ENCODE measurements at regions not wholly inside any gene's neighbourhood (a gene's known extent, or its start where the extent isn't known, plus 50 kb on each side); places are given as distances from the start of the nearest gene placed in this dataset.
"Not testable (repeated sequence)": the region's sequence is repeated elsewhere in the genome, so short reads cannot be mapped to it uniquely, and the experiment has no call there.

DNA sequence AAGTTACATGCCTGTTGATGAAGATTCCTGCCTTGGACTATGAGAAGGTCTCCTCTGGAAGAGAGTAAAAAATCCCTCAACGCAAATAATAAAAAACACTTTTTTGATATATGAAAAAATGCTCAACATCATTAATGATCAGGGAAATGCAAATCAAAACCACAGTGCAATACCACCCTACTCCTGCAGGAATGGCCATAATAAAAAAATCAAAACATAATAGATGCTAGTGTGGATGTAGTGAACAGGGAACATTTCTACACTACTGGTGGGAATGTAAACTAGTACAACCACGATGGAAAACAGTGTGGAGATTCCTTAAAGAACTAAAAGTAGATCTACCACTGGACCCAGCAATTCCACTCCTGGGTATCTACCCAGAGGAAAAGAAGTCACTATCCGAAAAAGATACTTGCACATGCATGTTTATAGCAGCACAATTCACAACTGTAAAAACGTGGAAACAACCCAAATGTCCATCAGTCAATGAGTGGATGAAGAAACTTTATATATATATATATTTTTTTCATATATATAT is 352.1 kb downstream of the SOX9 start:
- not testable (repeated sequence) for DNase-seq (ENCODE audit: low spot score)

- no peak for DNase-seq (ENCODE audit: low spot score)
These were observed 353.4 kb downstream of the SOX9 start for GRCh38 chr17:72474243-72474642.

DNA sequence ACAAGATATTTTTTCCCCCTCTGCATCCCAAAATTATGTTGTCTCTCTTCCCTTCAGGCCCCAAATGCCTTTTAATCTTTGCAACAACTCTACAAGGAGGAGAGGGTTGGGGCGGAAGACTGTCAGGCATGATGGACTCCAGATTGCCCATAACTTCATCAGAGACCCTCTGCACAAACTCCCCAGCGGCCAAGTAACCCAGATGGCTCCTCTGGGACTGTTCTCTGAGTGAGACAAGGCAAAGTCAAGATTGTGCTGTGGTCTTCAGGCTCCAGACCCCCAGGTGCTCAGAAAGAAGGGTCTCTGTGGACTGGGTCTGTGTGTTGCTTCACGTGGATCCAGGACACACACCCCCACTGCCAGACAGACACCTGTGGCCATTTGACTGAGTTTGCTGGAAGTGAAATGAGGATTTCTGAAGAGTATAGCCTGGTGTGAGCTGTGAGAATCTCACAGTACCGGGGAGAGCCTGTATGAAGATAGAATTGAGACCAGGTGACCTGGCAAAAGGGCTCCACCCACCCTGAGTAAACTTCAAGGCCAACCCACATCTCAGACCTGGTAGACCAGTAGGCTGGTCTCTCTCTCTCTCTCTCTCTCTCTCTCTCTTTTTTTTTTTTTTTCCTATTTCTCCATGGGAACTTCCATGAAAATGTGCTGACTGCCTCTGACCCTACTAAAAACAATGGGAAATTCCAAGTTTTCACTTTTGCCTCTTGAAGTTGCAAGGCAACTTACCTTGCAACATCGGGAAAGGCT is 354.1 kb downstream of the SOX9 start:
- no peak for DNase-seq (ENCODE audit: low spot score)

GRCh38 chr17:72476134-72476533 is 355.3 kb downstream of the SOX9 start:
- DNase-seq (ENCODE audit: low spot score) = no peak

DNA sequence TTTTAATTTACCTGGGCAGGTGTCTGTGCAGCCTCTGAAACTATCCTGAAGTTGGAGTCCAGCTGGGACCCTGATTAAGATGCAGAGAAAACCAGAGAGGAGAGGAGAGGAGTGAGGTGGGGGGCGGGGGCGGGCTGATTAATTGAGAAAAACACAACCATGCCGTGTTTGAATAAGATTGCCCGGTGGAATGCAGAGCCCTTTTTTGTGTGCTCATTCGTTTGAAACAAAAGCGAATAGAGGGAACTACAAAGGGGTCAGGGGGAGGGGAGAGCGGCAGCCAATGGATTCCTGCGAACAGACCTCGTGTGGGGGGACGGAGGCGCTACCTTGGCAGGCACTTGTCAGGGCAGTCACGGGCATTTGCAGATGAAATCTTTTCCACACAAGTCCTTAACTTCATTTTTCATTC is 355.8 kb downstream of the SOX9 start:
- no peak for DNase-seq (ENCODE audit: low spot score)

GRCh38 chr17:72477491-72477890 is 356.7 kb downstream of the SOX9 start:
- DNase-seq (ENCODE audit: low spot score) = no peak

DNA sequence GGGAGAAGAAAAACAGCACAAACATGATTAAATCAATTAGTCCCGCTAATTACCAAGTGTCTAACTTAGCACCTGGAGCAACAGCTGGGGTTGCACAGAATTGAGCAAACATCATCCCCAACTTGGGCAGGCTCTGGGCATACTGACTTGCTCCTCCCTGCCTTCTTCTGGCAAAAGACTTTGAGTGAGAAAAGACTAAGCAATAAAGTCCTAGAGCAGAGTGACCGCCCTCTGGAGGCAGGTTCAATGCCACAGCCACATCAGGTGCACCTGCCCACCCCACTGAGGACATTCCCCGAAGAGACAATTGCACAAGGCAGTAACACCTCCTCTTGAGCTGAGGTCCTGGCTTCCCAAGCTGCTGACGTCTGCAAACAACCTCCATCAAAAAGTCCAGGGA is 358.3 kb downstream of the SOX9 start:
- no peak for DNase-seq (ENCODE audit: low spot score)

- DNase-seq (ENCODE audit: low spot score) = no peak
These were observed 360.8 kb downstream of the SOX9 start for GRCh38 chr17:72481572-72481971.

DNA sequence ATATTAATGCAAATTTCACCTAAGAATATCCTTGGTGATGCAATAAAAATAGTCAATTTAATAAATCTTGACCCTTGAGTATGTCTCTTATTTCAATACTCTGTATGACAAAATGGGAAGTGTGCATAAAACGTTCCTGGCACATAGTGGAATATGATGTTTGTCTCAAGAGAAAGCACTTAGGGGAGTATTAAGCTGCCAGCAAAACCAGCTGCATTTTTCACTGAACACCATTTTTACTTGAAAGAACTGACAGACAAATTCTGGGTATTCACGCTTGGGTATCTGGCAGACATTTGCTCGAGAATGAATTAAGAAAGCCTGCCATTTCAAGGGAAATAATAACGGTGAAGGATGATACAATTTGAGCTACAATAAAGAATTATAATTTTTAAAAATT is 364.8 kb downstream of the SOX9 start:
- no peak for DNase-seq (ENCODE audit: low spot score)

- no peak for DNase-seq (ENCODE audit: low spot score)
These were observed 366.0 kb downstream of the SOX9 start for GRCh38 chr17:72486806-72487205.

DNA sequence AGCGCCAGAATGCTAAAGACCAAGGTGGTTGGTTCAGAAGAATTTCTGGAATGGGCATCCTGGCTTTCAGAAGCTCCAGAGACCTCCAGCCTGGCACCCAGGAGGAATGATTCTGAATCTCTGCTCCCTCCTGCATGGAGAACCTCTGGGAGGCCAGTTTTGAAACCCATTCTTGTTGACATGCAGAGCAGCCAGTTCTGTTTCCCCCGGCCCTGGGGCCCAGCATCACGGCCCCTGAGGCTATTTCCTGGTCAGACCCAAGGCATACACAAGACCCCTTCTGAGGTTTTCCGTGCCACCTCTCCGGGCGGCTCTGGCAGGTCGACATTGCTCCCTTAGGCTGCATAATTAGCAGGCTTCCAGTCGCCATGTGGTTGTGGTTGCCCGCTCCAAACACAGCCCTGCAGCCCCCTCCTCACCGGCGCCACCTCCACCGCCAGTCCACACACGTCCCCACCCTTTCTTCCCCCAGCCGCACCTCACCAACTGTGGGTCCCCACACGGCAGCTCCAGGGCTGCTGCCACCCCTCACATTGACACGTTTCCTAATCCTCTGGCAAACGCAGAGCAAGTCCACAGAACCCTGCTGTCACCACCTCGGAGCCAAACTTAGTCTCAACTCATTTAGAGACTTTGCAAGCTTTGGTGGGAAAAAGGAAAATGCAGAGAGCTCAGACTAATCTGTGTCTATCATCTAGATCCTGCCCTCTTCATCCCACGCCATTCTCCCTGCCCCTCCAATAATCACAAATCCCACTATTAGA is 367.1 kb downstream of the SOX9 start:
- no peak for DNase-seq (ENCODE audit: low spot score)

DNA sequence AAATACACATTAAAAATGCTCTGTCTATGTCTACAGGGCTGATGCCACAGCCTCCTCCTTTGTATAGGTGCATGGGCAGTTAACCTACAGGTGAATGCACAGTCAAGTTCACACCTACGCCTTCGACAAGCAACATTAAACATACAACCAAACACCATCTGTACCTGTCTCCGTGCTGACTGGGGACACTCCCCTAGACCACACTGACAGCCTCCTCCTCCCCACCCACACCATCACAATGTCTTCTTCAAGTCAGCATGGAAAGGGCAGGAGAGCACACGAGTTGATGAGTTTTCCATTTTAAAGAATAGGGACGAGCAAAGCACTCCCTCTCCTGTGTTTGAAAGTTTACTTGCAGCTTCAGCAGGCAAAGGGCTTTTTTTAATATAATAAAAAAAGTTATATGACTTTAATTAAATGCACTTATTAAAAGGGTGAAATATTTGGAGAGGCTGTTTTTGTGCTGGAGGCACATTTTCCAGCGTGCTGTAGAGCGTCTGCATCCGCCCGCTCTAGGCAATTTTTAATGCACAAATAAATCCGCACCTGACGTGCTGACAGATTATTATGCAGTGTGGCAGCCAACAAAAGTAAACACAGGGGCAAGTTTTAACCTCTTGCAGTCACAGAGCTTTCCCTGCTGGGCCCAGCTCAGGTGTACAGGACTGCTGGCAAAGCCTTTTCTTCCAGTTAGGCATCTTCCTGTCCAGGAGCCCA is 367.9 kb downstream of the SOX9 start:
- no peak for DNase-seq (ENCODE audit: low spot score)

DNA sequence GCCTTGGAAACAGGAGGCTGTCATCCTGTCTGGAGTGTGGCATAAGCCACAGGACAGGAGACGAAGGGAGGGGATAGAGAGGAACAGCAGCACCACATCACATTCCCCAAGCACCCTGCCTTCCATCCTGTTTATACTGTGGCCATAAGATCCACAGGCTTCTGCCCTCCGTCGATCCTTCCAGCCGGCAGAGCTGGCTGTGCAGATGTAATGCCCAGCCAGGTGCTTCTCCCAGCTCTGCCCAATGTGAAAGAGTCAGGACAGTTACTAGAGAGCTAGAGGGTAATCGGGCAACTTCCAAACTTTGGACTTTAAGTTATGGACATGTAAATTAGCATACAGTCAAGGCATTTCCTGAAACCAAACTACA is 368.4 kb downstream of the SOX9 start:
- DNase-seq (ENCODE audit: low spot score) = no peak

GRCh38 chr17:72491102-72491501 is 370.3 kb downstream of the SOX9 start:
- no peak for DNase-seq (ENCODE audit: low spot score)

GRCh38 chr17:72492494-72492893 is 371.7 kb downstream of the SOX9 start:
- DNase-seq (ENCODE audit: low spot score) = no peak

- DNase-seq (ENCODE audit: low spot score) = no peak
These were observed 372.1 kb downstream of the SOX9 start for GRCh38 chr17:72492941-72493340.

DNA sequence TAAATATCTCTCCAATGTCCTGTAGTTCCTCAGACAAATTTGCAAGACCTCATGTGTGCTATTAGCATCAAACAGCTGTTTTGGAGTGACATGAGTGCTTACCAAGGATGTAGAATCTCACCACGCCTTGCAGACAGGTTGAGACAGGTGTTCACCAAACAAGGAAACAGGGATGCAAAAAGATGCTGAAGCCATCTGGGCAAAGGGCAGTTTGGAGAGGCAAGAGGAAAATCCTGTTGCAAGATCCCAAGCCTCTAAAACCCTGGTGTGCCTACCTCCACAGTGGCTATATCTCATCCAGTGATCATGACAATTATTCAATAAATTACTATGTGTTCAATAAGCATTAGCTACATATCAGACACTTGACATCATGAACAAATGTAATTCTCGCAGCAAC is 373.7 kb downstream of the SOX9 start:
- DNase-seq (ENCODE audit: low spot score) = no peak

DNA sequence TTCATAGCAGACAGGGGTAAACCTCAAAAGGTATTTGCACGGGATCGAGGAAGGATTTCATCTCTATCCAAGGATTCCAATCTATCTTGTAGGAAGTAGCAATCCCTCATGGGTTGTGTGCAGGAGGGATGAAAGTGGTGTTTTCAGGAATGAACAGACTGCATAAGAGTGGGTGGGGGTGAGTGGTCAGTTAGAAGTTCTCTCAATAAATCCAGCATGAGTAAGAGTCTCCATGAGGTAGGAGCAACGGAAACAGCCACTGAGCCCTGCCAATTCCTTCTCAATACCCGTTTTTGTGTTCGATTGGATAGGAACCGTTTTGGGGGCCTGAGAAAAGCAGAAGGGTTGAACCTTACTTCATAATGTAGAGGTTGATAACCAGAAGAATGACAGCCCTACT is 375.6 kb downstream of the SOX9 start:
- DNase-seq (ENCODE audit: low spot score) = no peak

- DNase-seq (ENCODE audit: low spot score) = no peak
These were observed 377.1 kb downstream of the SOX9 start for GRCh38 chr17:72497915-72498314.

- no peak for DNase-seq (ENCODE audit: low spot score)
These were observed 377.8 kb downstream of the SOX9 start for GRCh38 chr17:72498364-72499210.

- DNase-seq (ENCODE audit: low spot score) = no peak
These were observed 380.9 kb downstream of the SOX9 start for GRCh38 chr17:72501404-72502370.

All from hepatic stellate cell (primary cell).